Esophagus muscularis mucosa (tissue), 4 donors: ENCODE measurements at regions not wholly inside any gene's neighbourhood (a gene's known extent, or its start where the extent isn't known, plus 50 kb on each side); places are given as distances from the start of the nearest gene placed in this dataset.

Experiments used
- DNase-seq: peaks from one replicate; pipeline ENCODE4 v3.0.0-alpha.2; 2017; ENCODE audit errors: extremely low spot score
- H3K27ac ChIP-seq, 4 donors: fragments of 200-600 bp; sonication (generic); replicated peaks in 1 of 4; 1 replicate in 3 of 4; 2 replicates in 1 of 4; pipeline ENCODE4 v1.5.1; 2016 to 2019; ENCODE audit warnings: mild to moderate bottlenecking in 1 of 4
- H3K27me3 ChIP-seq, 4 donors: fragments of 200-600 bp; sonication (generic); one replicate each; pipeline versions ENCODE4 v1.5.1 to v1.6.0; 2016 to 2019
- H3K36me3 ChIP-seq, 4 donors: fragments of 200-600 bp; sonication (generic); one replicate each; pipeline ENCODE4 v1.5.1; 2016 to 2019
- H3K4me1 ChIP-seq, 4 donors: fragments of 200-600 bp; sonication (generic); one replicate each; pipeline ENCODE4 v1.5.1; 2016 to 2019
- H3K4me3 ChIP-seq, 4 donors: fragments of 200-600 bp; sonication (generic); 1 replicate in 2 of 4; 2 replicates in 2 of 4; pipeline ENCODE4 v1.5.1; 2016 to 2019; ENCODE audit warnings: mild to moderate bottlenecking in 4 of 4, moderate library complexity in 1 of 4
- H3K9me3 ChIP-seq, 4 donors: fragments of 200-600 bp; sonication (generic); 1 replicate in 3 of 4; 2 replicates in 1 of 4; pipeline ENCODE4 v1.5.1; 2016 to 2019
- CTCF ChIP-seq, 3 experiments: fragments of 200-600 bp in 2 of 3; fragments of 450-650 bp in 1 of 3; sonication (generic) in 2 of 3; IDR thresholded peaks; one replicate each; pipeline ENCODE4 v1.5.1; 2017 to 2019; ENCODE audit warnings: antibody characterized with exemption in 3 of 3, mild to moderate bottlenecking in 2 of 3, moderate library complexity in 1 of 3
- EP300 ChIP-seq: sonication (generic); formaldehyde crosslinking; IDR thresholded peaks from one replicate; pipeline ENCODE4 v1.6.1; 2017; ENCODE audit warnings: antibody characterized with exemption
- POLR2A ChIP-seq: fragments of 450-650 bp; IDR thresholded peaks from one replicate; pipeline ENCODE4 v1.6.1; 2017; ENCODE audit warnings: antibody characterized with exemption, moderate library complexity, mild to moderate bottlenecking, low read depth
- POLR2AphosphoS5 ChIP-seq, 2 donors: sonication (generic); formaldehyde crosslinking; IDR thresholded peaks; one replicate each; pipeline ENCODE4 v1.6.1; 2017; ENCODE audit warnings: antibody characterized with exemption in 2 of 2
- WGBS: methylation state at CpG from one replicate; pipeline ENCODE4 v1.1.5; 2018; 5-methylcytosine and 5-hydroxymethylcytosine counted together
- intact Hi-C: fragments of 100-400 bp; cut with DNase I; formaldehyde crosslinking; loops from one replicate; pipeline ENCODE4 v1.15.1; 2023

- H3K4me1 ChIP-seq: no peaks in the 10 kb centered on the region
- WGBS: 84% methylated on average over 7 of the region's 8 CpGs
- H3K27me3 ChIP-seq: no peaks in the 10 kb centered on the region
- H3K36me3 ChIP-seq: no peaks in the 10 kb centered on the region
- no peak overlapping the region for H3K27ac ChIP-seq
- no peak for DNase-seq
- peaks cover 0 to 8% (median 3%) of the 10 kb centered on the region in 4 donors for H3K9me3 ChIP-seq
- TF ChIP-seq POLR2A (no peak), EP300 (no peak), POLR2AphosphoS5 (IDR thresholded peaks at IDR 0.05) (no peak), CTCF (IDR thresholded peaks at IDR 0.05) (no peak)
- no peak overlapping the region for H3K4me3 ChIP-seq
- intact Hi-C loops: no loop called here
Observed at GRCh38 chr10:37640301-37640700, 217.1 kb downstream of the ZNF248 start.

DNA sequence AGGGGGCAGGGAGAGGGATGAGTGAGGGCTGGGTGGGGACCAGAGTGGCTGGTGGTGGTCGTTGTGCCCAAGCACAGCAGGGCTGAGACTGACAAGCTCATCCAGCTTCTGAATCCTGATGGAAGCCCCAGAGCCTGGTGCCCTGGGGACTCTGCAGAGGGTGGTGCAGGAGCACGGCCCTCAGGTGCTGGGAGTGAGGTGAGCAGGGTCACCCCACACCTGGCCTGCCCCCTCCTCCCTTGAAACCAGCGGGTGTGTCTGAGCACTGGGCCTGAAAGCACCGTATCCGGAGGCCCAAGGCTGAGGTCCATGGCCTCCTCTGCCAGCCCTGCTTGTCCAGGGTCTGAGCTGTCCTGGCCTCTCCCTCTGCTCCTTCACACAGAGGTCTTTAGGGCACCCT, 218.2 kb downstream of the ZNF248 start:
- H3K4me3 ChIP-seq: no peak overlapping the region
- WGBS: 77% methylated on average over 4 of the region's 5 CpGs
- H3K4me1 ChIP-seq: no peaks in the 10 kb centered on the region
- peaks cover 0 to 3% (median 0%) of the 10 kb centered on the region in 4 donors for H3K27me3 ChIP-seq
- no peak overlapping the region for H3K27ac ChIP-seq
- no peak for DNase-seq
- no peak for TF ChIP-seq CTCF (IDR thresholded peaks at IDR 0.05)
- H3K9me3 ChIP-seq: peaks cover 0 to 12% (median 9%) of the 10 kb centered on the region in 4 donors
- no peaks in the 10 kb centered on the region for H3K36me3 ChIP-seq
- intact Hi-C loops: no loop called here

DNA sequence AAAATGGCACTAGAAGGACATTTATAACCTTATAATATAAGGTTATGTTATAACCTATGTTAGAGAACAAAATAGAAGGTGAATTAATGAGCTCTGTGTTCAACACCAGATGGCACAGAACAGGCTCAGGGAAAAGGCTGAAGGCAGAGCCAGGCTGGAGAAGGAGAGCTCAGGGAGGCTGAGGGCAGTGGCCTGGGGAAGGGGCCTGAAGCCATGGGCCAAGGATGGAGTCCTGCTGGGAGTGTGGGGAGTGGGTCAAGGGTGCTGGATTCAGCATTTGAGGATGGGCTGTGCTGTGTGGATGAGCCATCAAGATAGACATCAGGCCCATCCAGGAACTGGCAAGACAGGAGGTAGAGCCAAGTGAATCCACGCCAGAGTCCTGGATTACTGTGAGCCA, 218.8 kb downstream of the ZNF248 start:
- Histone ChIP-seq H3K4me3 (no peak overlapping the region), H3K36me3 (no peaks in the 10 kb centered on the region), H3K4me1 (no peaks in the 10 kb centered on the region), H3K27me3 (peaks cover 0 to 6% (median 0%) of the 10 kb centered on the region in 4 donors), H3K27ac (no peak overlapping the region), H3K9me3 (peaks cover 0 to 14% (median 10%) of the 10 kb centered on the region in 4 donors)
- intact Hi-C loops: no loop called here
- 88% methylated on average over 1 of the region's 1 CpG for WGBS
- TF ChIP-seq POLR2AphosphoS5 (IDR thresholded peaks at IDR 0.05): no peak
- no peak for TF ChIP-seq CTCF (IDR thresholded peaks at IDR 0.05)
- no peak for TF ChIP-seq EP300
- peak; percentile 79 for DNase-seq

DNA sequence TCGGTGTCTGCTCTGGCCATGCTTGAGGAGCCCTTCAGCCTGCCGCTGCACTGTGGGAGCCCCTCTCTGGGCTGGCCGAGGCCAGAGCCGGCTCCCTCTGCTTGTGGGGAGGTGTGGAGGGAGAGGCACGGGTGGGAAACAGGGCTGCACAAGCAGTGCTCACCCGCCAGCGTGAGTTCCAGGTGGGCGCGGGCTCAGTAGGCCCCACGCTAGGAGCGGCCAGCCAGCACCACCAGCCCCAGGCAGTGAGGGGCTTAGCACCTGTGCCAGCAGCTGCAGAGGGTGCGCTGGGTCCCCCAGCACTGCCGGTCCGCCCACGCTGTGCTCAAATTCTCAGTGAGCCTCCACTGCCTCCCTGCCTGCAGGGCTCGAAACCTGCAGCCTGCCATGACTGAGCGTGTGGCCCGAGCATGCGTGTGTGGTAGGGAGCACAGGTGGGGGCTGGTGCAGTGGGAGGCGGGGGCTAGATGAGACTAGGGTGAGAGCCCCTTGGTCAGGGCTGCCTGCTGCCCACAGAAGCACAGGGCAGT, 223.0 kb downstream of the ZNF248 start:
- H3K9me3 ChIP-seq: peaks cover 0 to 16% (median 10%) of the 10 kb centered on the region in 4 donors
- H3K4me1 ChIP-seq: no peaks in the 10 kb centered on the region
- DNase-seq: no peak
- no peak overlapping the region for H3K27ac ChIP-seq
- no peak overlapping the region for H3K4me3 ChIP-seq
- H3K27me3 ChIP-seq: peaks cover 0 to 6% (median 0%) of the 10 kb centered on the region in 4 donors
- 79% methylated on average over 5 of the region's 20 CpGs for WGBS
- H3K36me3 ChIP-seq: no peaks in the 10 kb centered on the region
- no peak for TF ChIP-seq EP300
- TF ChIP-seq POLR2AphosphoS5 (IDR thresholded peaks at IDR 0.05): no peak
- TF ChIP-seq CTCF (IDR thresholded peaks at IDR 0.05): no peak
- no peak for TF ChIP-seq POLR2A
- intact Hi-C loops: no loop called here

- intact Hi-C loops: no loop called here
- 77% methylated on average over 2 of the region's 2 CpGs for WGBS
- no peak overlapping the region for H3K27ac ChIP-seq
- H3K27me3 ChIP-seq: peaks cover 0 to 6% (median 0%) of the 10 kb centered on the region in 4 donors
- no peak for DNase-seq
- peaks cover 0 to 16% (median 10%) of the 10 kb centered on the region in 4 donors for H3K9me3 ChIP-seq
- no peak overlapping the region for H3K4me3 ChIP-seq
- no peaks in the 10 kb centered on the region for H3K36me3 ChIP-seq
- H3K4me1 ChIP-seq: no peaks in the 10 kb centered on the region
- TF ChIP-seq EP300: no peak
Observed at GRCh38 chr10:37632641-37633040, 224.8 kb downstream of the ZNF248 start.
